ENCODE measurements at regions not wholly inside any gene's neighbourhood (a gene's known extent, or its start where the extent isn't known, plus 50 kb on each side); places are given as distances from the start of the nearest gene placed in this dataset.

- TF ChIP-seq CTCF (conservative IDR thresholded peaks at IDR 0.05; ENCODE audit: low read depth, low read length) (no peak), EZH2 (IDR thresholded peaks at IDR 0.05; ENCODE audit: borderline replicate concordance, low read depth, low read length, poor library complexity, severe bottlenecking) (no peak)
These were observed 1163.6 kb upstream of the CITED2 start for GRCh38 chr6:140537834-140538705.

Data from A673 (cell line).